Nephron progenitor cell (in vitro differentiated cells): ENCODE measurements at regions not wholly inside any gene's neighbourhood (a gene's known extent, or its start where the extent isn't known, plus 50 kb on each side); places are given as distances from the start of the nearest gene placed in this dataset.

Experiments used
- DNase-seq: peaks from one replicate; pipeline ENCODE4 v3.0.0; 2021
- H3K27ac Mint-ChIP-seq: 2 replicates; pipeline ENCODE4 v1.8.0; 2021; ENCODE audit warnings: mild to moderate bottlenecking, moderate library complexity, mixed read lengths
- H3K27me3 Mint-ChIP-seq: 2 replicates; pipeline ENCODE4 v1.8.0; 2021; ENCODE audit warnings: mild to moderate bottlenecking, low read depth, mixed read lengths; ENCODE audit not compliant: poor library complexity
- H3K36me3 Mint-ChIP-seq: 2 replicates; pipeline ENCODE4 v1.8.0; 2021; ENCODE audit warnings: low read depth, mixed read lengths
- H3K4me1 Mint-ChIP-seq: 2 replicates; pipeline ENCODE4 v1.8.0; 2021; ENCODE audit warnings: mixed read lengths
- H3K4me3 Mint-ChIP-seq: 2 replicates; pipeline ENCODE4 v1.8.0; 2021; ENCODE audit warnings: mild to moderate bottlenecking, moderate library complexity, mixed read lengths
- H3K9me3 Mint-ChIP-seq: 2 replicates; pipeline ENCODE4 v1.8.0; 2021; ENCODE audit warnings: mild to moderate bottlenecking, moderate library complexity, mixed read lengths
- TF ChIP-seq, protein P1 (sequence below): fragments of 200-600 bp; sonication (generic); IDR thresholded peaks from 2 replicates; pipeline ENCODE4 v1.5.0; 2021; ENCODE audit warnings: antibody characterized with exemption

DNA sequence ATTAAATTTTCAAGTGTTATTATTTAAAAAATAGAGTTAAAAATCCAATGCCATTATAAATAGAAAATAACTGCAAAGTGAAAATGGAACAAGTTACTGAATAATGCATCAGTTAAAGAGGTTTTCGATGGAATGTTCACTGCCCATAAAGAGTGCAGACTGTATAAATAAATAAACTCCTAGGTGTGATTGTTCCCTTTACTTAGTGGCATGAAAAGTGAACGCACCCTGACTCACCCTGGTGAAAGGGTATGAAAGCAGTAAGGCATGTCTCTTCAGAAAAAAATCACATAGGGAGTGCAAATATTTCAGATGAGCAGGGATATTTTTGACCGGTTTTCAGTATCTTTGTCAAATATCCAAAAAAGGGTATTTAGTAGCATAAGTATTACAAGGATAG lies 387.8 kb downstream of the DCAF12L2 start:
- Mint-ChIP-seq H3K4me3 (no peak overlapping the region), H3K27ac (no peak overlapping the region), H3K4me1 (peaks cover 12% of the 10 kb centered on the region), H3K27me3 (no peaks in the 10 kb centered on the region), H3K36me3 (no peaks in the 10 kb centered on the region), H3K9me3 (no peaks in the 10 kb centered on the region)
- TF ChIP-seq, protein P1, sequence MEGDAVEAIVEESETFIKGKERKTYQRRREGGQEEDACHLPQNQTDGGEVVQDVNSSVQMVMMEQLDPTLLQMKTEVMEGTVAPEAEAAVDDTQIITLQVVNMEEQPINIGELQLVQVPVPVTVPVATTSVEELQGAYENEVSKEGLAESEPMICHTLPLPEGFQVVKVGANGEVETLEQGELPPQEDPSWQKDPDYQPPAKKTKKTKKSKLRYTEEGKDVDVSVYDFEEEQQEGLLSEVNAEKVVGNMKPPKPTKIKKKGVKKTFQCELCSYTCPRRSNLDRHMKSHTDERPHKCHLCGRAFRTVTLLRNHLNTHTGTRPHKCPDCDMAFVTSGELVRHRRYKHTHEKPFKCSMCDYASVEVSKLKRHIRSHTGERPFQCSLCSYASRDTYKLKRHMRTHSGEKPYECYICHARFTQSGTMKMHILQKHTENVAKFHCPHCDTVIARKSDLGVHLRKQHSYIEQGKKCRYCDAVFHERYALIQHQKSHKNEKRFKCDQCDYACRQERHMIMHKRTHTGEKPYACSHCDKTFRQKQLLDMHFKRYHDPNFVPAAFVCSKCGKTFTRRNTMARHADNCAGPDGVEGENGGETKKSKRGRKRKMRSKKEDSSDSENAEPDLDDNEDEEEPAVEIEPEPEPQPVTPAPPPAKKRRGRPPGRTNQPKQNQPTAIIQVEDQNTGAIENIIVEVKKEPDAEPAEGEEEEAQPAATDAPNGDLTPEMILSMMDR: no peak
- DNase-seq: no peak

DNA sequence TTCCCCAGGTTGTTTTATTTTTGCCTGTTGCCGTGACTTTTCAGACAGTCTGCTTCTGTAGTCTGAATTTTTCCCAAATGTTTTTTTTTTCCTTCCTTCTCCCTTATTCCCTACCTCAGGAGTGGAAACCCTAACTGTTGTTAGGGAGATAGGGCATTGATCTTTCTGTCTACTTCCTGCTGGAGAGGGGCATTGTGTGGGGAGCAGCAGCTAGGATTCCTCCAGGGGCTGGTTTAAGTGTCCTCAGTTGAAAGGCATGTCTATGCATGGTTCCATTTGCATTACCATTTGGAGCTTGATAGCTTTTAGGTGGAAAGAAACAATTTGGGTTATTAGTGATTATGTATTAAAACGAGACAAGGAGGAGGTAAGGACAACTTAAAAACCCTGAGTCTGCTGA lies 383.9 kb downstream of the DCAF12L2 start:
- no peak overlapping the region for H3K27ac Mint-ChIP-seq
- TF ChIP-seq, protein P1: no peak
- H3K4me1 Mint-ChIP-seq: peaks cover 12% of the 10 kb centered on the region
- no peaks in the 10 kb centered on the region for H3K27me3 Mint-ChIP-seq
- H3K9me3 Mint-ChIP-seq: peaks cover 1% of the 10 kb centered on the region
- H3K4me3 Mint-ChIP-seq: no peak overlapping the region
- no peaks in the 10 kb centered on the region for H3K36me3 Mint-ChIP-seq
- no peak for DNase-seq

DNA sequence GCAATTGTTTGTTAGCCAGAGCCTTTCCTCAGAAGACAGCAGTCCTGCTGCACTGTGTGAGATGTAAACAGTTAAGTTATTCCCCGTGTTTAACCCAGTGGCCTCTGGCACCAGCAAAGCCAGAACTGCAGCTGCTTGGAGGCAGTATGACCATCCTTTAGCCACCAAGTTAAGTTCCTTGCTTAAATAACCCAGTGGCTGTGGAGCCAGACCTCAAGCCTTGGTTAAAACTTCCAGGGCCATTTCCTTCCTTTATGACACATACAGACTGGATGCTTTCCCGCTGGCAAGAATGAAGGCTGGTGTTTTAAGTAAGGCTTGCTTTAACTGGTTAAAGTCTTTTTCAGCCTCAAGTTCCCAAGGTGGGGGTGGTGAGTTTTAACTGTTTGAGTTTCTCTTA lies 379.8 kb downstream of the DCAF12L2 start:
- no peak overlapping the region for H3K27ac Mint-ChIP-seq
- no peak overlapping the region for H3K4me3 Mint-ChIP-seq
- peaks cover 11% of the 10 kb centered on the region for H3K4me1 Mint-ChIP-seq
- no peak for DNase-seq
- H3K9me3 Mint-ChIP-seq: peaks cover 32% of the 10 kb centered on the region
- TF ChIP-seq, protein P1: no peak
- no peaks in the 10 kb centered on the region for H3K27me3 Mint-ChIP-seq
- H3K36me3 Mint-ChIP-seq: no peaks in the 10 kb centered on the region

DNA sequence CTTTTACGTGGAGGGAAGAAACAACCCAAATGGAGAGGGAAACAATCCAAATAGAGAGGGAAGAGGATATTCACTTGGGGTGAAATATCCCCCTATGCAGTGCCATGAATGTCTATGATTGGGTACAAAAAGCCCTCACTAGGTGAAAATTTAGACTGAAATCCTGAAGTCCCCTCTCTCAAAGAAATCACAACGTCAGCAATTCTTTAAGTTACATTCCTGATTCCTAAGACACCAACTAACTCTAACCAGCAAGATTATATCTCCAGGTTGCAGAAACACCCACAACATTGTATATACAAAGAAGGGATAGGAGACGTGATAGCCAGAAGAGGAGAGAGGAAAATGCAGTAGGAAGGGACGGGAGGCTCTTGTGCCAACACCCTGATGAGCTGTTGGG lies 374.3 kb downstream of the DCAF12L2 start:
- peaks cover 5% of the 10 kb centered on the region for H3K4me1 Mint-ChIP-seq
- peaks cover 35% of the 10 kb centered on the region for H3K9me3 Mint-ChIP-seq
- no peak overlapping the region for H3K4me3 Mint-ChIP-seq
- H3K36me3 Mint-ChIP-seq: no peaks in the 10 kb centered on the region
- H3K27ac Mint-ChIP-seq: no peak overlapping the region
- TF ChIP-seq, protein P1: no peak
- DNase-seq: no peak
- no peaks in the 10 kb centered on the region for H3K27me3 Mint-ChIP-seq

DNA sequence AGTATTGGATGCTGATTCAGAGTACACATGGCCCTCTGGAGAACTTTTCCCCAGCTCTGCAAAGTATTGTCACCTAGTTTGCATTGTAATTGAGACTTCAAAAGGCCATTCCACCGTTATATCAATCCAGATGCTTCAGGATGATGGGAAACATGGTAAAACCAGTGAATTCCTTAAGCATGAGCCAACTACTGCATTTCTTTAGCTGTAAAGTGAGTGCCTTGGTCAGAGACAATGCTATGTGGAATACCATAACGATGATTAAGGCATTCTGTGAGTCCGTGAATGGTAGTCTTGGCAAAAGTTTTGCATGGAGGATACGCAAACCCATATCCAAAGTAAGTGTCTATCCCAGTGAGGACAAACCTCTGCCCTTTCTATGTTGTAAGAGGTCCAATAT lies 355.2 kb downstream of the DCAF12L2 start:
- DNase-seq: no peak
- H3K4me1 Mint-ChIP-seq: no peaks in the 10 kb centered on the region
- H3K27me3 Mint-ChIP-seq: no peaks in the 10 kb centered on the region
- peaks cover 7% of the 10 kb centered on the region for H3K9me3 Mint-ChIP-seq
- no peaks in the 10 kb centered on the region for H3K36me3 Mint-ChIP-seq
- H3K27ac Mint-ChIP-seq: no peak overlapping the region
- TF ChIP-seq, protein P1: no peak
- H3K4me3 Mint-ChIP-seq: no peak overlapping the region

DNA sequence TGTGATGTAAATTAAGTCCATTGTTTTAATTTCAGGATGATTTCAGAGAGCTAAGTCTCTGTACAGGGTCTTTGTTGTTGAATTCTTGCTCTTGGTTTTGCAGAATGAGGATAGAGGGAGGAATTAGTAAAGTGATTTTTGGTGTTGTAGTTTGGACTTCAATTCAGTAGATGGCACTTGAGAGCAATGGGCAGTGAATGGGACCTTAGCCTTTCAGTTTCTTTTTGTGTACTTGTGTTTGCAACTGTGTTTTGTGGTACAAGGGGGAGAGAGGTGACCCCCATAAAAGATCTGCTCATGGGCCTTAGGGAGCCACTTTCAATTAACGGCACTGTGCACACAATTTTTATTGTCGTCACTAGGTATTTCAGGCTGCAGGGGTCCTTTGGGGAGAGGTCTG lies 340.0 kb downstream of the DCAF12L2 start:
- H3K4me3 Mint-ChIP-seq: no peak overlapping the region
- peaks cover 50% of the 10 kb centered on the region for H3K9me3 Mint-ChIP-seq
- no peaks in the 10 kb centered on the region for H3K27me3 Mint-ChIP-seq
- no peaks in the 10 kb centered on the region for H3K36me3 Mint-ChIP-seq
- DNase-seq: no peak
- no peaks in the 10 kb centered on the region for H3K4me1 Mint-ChIP-seq
- TF ChIP-seq, protein P1: peak; percentile 15
- H3K27ac Mint-ChIP-seq: no peak overlapping the region
